ENCODE measurements at regions not wholly inside any gene's neighbourhood (a gene's known extent, or its start where the extent isn't known, plus 50 kb on each side); places are given as distances from the start of the nearest gene placed in this dataset.

DNA sequence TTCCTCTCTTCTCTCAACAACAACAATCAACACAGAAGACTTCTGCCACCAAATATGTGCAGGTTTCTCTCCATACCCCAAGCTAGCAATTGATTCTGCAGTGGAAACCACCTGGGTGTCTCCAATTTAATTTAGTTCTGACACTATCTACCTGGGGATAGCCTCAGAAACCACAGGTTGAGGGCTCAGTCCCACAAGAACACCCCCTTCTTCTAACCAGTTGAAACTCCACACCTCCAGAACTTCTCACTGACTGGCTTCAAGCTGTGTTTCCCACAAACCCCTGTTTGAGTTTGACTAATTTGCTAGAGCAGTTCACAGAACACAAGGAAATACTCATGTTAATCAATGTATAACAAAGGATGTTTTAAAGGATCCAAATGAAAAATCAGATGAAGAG is 52.5 kb upstream of the SPTLC3 start:
- TF ChIP-seq, protein P1, sequence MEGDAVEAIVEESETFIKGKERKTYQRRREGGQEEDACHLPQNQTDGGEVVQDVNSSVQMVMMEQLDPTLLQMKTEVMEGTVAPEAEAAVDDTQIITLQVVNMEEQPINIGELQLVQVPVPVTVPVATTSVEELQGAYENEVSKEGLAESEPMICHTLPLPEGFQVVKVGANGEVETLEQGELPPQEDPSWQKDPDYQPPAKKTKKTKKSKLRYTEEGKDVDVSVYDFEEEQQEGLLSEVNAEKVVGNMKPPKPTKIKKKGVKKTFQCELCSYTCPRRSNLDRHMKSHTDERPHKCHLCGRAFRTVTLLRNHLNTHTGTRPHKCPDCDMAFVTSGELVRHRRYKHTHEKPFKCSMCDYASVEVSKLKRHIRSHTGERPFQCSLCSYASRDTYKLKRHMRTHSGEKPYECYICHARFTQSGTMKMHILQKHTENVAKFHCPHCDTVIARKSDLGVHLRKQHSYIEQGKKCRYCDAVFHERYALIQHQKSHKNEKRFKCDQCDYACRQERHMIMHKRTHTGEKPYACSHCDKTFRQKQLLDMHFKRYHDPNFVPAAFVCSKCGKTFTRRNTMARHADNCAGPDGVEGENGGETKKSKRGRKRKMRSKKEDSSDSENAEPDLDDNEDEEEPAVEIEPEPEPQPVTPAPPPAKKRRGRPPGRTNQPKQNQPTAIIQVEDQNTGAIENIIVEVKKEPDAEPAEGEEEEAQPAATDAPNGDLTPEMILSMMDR (optimal IDR thresholded peaks at IDR 0.05 in 1 of 3, IDR thresholded peaks at IDR 0.05 in 1 of 3, conservative IDR thresholded peaks at IDR 0.05 in 1 of 3; ENCODE audit: extremely low read depth in 1 of 3, insufficient read depth in 2 of 3, low read length in 3 of 3), result no peak
- TF ChIP-seq EZH2 (IDR thresholded peaks at IDR 0.05; ENCODE audit: low read length), result no peak
